ENCODE measurements at regions not wholly inside any gene's neighbourhood (a gene's known extent, or its start where the extent isn't known, plus 50 kb on each side); places are given as distances from the start of the nearest gene placed in this dataset.

DNA sequence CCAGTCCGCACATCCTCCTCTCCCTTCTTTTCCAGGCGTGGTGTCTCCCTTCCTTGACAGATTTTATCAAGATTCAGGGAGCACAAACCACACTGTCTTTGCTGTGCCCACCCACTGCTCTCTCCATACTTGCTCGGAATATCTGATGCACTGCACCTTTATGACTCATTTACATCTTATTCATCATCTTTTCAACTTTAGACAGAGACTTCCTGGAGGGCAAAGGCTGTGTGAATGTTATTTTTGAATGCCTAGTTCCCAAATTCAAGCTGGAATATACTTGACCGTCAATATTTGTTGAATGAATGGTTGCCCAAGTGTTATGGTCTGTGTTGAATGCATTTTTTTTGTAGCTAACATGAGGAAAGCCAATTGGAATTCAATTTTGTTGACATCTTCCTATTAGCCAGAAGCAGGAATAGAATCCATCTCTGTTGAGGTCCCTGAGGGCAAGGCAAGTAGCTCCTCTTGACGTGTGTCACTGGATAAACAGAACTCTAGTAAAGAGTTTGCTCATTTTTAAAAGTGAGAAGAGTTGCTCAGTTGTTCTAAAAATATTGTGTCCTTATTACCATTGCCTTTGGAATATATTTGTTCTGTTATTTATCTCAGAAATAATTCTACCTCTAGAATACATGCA is 95.0 kb downstream of the KLF6 start:
- DNase-seq, result no peak

DNA sequence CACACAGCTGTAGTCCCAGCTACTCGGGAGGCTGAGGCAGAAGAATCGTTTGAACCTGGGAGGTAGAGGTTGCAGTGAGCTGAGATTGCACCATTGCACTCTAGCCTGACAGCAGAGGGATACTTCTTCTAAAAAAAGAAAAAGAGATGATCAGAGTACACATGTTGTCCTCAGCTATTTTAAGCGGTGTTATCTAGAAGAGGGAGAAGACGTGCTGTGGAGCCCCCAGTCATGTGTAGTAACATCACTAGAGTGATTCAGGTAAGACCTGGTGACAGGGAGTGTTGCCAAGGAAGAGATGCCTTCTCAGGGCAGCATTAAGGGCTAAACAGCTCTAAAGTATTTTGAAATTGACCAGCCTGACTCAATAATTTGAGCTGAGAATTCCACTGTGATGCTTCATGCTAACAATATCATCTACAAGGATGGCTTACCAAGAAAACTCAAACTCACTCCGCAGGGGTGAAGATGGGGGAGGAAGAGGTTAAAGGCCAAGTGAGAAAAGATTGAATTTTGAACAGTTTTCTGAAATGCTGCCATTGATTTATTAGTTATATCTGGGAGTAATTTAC is 97.4 kb downstream of the KLF6 start:
- DNase-seq, result no peak

DNA sequence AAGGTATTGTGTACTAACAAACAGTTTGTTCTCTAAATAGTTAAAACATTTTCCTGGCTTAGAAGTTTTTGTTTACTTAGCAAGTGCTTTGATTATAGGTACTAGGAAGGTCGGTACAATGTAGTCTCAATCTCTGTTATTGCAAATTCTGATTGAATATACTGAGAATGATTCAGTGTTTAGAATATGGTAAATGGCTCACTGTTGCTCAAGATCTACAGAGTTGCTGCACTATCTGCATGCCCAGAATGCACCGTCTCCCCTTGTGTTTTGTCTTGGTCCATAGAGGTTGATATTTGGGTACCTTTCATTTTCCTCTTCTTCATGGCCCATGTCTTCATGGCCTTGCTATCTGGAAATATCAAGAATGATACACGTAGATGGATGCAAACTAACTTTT is 99.6 kb downstream of the KLF6 start:
- DNase-seq, result no peak

DNA sequence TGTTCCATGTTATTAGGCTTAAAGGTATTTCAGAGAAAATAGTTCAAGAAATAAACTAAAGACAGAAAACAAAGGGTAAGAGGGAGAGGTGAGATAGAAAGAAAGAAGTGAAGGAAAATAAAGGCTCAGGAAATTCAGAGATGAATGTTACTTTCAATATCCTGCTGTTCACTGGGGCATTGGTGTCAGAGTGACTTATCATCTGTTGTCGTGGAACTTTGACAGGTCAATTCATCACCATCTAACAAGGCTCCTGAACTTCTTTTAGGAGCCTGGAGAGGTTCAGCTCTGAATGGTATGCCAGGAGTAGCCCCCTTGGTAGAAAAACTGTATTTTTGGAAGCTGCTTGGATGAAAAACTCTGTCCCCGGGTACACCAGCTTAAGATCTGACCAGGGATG is 100.1 kb downstream of the KLF6 start:
- DNase-seq, result no peak

DNA sequence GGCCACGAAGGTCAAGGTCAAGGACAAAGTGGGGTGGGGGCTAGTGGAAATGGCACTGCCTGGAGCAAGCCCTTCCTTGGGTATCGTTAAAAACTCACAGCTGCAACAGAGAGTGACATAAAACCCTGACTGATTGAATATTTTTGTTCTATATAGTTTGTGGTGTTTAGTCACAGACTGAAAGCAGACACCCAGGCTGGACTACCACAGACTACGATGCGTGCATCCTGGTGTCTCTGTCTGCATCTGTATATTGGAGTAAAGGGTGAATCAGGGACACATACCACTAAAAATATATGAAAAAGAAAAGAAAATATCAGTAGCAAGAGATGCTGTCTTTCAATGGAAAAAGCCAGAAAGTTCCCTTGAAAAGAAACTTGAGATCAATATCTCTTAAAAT is 101.4 kb downstream of the KLF6 start:
- no peak for DNase-seq

DNA sequence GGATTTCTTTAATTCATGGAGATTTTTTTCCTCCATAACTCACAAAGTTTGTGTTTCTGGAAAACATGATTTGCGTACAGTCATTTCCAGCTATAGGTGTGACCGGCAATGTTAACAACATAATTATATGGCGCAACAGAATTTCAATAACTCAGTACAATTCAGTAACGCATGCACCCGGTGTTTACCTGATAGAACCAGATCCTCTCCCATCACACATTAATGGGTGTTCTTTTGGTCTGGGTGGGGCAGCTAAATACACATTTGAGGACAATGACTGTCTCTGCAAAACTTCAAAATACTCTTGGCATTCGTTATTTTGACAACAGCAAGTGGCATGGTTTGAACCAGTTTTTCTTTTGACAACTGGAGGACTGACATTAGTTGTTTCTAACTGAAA is 102.3 kb downstream of the KLF6 start:
- no peak for DNase-seq

DNA sequence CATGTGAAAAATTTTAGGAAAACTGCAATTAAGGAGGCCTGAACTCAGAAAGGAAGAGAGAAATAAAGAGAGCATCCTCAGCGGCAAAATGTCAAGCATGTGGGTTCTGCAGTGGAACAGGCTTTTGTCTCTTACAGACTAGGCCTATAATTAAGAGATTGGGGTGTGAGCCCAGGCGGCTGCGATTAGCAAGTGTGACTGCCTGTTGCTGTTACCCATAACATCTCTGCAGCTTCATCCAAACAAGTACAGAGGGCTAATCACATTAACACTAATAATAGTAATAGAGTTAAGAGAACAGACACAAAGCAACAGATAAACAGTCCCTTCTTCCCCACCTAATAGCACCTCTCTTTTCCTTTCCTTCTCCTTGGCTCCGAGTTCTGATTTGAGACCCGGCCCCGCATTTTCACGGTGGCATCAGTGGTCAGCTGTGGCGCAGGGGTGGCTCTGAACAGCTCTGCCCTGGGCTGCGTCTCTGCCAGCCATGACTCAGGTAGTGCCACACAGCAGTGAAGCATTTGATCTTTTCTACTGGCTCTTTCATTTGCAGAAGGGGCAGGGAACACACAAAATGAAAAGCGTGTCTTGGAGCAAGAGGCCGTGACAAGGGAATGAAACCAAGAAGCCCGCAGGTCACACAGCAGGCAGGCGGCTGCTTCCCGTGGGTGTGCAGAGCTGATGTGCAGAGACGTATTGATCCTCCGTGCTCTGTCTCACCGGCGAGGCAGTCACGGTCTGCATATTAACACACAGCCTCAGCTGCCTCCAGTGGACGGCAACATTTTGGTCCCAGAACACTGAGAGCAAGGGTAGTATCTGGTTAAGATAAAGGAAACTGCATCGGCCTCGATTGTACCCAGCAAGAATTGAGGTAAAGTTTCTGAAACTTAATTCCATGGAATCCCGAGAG is 103.1 kb downstream of the KLF6 start:
- no peak for DNase-seq

DNA sequence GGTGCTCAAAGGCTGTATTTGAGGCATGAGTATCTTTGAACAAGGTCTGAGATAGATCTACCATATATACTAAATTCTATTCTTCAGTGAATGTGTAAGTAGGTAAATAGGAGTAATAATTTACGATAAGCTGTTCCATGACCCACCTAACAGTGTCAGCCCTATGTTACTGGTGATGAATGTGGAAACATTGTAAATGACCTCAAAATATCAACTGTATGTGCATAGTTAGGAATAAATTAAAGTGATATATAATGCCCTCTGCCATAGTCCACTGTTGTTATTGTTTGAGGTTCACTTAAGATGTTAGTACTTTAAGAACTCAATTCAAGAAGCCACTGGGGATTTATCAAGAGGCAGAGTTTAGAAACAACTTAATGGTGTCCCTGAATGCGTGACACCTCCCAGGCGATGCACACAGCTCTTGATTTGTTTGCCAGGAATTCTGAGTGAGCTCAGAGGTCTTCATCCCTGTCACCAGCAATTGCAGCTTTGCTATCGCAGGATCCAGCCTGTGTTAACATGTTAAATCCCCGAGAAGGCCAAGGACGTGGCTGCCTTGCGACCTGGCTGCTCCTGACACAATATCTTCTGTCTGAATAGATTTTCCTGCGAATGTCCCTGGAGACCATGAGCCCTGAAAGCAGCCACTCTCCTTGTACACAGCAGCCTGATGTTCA is 104.9 kb downstream of the KLF6 start:
- no peak for DNase-seq

DNA sequence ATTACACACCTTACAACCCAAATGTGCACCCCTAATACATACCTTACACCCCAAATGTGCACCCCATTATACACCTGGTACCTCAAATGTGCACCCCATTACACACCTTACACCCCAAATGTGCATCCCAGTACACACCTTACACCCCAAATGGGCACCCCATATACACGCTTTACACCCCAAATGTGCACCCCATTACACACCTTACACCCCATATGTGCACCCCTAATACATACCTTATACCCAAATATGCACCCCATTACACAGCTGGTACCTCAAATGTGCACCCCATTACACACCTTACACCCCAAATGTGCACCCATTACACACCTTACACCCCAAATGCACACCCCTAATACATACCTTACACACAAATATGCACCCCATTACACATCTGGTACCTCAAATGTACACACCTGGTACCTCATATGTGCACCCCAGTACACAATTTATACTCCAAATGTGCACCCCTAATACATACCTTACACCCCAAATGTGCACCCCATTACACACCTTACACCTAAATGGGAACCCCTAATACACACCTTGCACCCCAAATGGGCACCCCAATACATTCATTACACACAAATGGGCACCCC is 106.3 kb downstream of the KLF6 start:
- DNase-seq, result no peak

DNA sequence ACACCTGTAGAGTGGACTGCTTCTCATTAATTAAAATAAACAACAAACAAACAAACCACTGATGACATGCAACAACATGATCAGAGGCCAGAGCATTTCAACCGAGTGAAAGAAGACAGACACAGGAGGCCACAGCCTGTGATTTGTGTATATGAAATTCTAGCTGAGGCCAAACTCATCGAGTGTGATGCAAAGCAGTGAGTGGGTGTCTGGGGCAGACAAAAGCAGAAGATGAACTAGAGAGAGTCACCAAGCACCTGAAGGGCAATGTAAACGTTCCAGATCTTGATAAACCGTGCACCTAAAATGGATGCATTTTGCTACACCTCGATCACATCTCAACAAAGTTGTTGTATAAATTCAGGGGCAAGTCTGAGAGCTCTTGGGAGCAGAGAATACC is 108.4 kb downstream of the KLF6 start:
- no peak for DNase-seq

DNA sequence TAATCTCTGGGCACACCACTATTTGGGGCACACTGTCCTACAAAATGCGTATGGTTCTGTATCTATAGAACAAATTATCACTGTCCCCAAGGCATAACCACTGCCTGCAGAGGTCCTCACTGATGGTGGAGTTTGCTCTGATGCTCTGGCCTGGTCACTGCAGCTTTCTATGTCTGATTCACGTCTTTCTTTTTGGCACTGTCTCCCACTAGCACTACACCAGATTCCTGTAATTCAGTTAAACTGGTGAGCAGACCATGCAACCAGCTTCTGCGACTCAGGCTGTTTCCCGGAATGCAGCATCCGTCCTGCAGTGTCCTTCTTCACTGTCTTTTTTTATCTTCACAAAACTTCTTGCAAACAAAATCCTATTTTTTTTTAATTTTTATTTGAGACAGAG is 112.8 kb downstream of the KLF6 start:
- no peak for DNase-seq

DNA sequence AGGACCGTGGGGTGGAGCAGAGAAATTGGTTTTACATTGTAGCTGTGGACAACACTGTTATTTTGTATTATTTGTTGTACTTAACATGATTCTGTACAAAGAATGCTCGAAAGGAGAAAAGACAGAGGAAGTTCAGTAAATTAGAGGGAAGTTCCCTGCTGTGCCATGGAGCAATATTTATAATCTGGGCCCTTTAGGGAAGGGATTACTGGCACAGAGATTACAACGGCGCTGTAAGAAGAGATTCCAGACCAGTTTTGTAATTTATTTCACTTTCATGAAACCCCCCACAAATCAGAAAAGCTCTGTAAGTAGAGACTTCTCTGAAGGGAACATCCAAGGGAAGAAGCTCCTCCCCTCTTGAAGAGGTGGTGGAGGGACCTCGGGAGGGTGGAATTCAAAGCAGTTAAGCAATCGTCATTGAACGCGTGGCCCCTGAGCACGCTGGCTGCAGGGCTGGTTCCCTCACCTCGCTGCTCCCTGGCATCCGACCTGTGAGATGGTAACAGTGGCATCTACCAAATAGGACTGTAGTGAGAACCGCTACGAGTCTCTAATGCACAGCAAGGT is 113.5 kb downstream of the KLF6 start:
- DNase-seq, result no peak

DNA sequence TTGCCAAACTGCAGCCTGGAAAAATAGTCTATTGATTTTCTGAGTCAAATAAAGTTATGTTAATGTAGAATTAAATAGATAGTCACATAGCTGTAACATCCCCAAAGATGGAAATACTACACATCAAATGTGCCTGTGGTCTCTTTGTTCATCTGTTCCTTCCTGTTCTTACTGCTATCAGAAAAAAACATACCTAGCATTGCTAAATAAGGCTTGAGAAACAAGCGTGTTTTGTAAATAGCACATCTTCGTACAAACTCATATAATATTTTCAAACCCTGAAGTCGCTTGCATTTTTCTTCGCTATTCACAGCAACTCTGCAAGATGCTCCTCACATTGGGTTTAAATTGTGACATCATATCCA is 116.1 kb downstream of the KLF6 start:
- DNase-seq, result no peak

DNA sequence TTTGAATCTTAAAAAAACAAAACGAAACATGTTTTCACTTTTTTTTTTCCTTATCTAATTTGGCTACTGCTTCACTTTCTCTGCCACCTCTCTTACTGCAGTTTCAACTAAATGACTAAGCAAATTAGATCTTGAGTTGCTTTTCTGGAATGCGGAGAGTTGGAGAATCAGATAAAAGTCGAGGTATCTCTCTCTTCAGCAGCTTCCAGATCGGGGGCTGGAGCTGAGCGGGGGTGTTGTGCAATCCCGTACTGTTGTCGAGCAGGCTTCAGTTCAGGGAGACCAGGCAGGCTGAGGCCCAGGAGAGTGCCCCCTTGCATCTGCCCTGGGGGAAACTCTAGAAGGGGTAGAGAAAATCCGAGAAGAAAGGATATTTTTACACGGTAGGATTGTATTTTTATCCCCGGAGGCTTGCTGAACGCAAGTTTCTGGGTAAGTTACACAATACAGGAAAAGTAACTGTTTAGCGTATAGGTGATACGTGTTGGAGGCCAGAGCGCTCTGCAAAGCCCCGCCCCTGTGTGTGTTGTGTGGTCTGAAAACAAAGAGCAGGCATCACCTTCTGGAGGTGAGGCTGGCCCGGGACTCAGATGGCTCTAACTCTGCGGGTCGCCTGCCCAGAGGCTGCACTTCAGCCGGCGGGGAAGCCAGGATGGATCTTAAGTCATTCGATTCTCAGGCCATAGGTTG is 116.6 kb downstream of the KLF6 start:
- DNase-seq, result no peak

DNA sequence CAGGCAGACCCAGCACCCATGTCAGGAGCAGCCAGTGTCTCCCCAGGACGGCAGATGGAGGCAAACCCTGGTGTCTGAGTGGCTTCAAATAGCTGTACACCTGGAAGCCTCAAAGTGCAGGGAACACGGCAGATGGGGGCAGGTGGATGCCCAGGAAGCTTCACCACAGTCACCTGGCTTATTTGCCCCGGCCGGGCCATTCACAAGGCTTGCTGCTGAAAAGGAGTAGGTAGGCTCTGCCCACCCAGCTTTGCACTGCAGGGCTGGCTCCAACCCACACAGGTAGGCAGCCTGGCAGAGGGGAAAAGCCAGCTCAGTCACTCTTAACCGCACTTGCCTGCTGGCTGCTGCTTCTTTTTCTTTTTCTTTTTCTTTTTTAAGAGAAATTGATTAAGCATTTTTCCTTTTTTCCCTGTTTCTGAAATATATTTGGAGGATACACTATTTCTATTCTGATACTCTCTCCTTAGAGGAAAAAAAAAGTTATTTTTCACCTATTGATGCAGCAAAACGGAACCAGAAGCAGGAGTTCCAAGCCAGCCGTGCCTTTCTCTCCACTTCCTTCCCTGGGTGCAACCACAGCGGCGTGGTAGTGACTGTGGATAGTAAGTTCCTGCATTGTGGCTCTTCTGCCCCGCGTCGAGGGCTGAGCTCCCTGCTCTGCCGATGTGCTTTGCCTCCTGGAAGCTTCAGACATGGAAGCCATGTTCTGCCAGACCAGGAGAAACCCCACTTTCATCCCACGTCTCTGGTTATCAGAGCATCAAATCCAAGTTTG is 118.3 kb downstream of the KLF6 start:
- DNase-seq, result no peak

DNA sequence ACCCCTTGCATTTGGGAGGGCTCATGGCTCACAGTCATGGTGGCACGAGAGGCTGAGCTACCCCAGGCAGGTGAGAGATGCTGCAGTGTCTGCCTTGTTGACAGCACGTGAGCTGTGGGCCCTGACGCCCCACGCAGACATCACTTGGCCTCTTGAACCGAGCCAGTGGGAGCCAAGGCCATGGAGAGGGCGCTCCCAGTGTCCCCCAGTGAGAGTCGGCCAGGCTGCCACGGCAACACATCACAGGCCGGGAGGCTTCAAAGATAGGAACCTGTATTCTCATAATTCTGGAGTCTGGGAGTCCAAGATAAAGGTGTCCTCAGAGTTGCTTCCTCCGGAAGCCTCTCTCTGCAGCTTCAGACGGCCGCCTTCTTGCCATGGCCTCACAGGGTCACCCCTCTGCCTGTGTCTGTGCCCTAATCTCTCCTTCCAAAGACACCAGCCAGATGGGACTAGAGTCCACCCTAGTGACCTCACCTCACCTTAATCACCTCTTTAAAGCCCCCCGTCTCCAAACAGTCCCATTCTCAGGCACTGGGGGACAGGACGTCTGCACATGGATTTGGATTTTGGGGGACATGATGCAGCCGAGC is 119.6 kb downstream of the KLF6 start:
- no peak for DNase-seq

DNA sequence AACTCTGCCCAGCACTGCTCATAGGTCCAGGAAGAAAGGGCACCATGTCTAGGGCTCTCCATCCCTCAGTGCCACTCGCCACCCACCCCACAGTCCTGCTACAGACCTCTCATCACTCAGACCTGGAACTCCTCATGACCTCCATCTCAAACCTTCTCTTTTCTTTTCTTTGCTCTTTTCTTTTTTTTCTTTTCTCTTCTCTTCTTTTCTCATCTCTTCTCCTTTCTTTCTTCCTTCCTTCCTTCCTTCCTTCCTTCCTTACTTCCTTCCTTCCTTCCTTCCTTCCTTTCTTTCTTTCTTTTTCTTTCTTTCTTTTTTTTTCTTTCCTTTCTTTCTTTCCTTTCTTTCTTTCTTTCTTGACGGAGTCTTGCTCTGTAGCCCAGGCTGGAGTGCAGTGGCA is 122.2 kb downstream of the KLF6 start:
- no peak for DNase-seq

DNA sequence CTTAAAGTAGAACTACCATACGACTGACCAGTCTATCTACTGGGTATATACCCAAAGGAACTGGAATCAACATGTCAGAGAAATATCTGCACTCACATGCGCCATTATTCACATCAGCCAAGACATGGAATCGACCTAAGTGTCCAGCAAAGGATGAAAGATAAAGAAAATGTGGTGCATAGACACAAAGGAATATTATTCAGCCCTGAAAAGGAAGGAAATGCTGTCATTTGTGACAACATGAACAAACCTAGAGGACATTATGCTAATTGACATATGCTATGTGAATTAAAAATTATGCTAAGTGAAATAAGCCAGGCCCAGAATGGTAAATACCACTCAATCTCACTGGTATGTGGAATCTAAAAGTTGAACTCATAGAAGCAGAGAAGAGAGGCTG is 123.7 kb downstream of the KLF6 start:
- DNase-seq, result no peak

DNA sequence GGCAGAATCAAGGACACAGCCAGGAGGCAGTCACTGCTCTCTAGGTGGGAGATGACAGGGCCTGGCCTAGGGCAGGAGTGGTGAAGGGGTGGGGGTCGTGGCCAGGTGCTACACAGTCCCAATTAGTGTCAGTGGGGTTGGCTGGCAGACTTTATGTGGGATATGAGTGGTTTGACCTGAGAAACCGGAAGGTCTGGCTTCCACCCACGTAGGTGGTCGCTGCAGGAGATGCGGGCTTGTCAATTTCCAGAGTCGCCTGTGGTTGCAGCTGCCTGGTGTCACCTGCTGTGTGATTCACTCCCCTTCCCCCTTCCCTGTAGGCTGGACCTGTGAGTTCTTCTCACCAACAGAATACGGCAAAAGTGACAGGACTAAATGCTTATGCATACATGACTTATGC is 124.3 kb downstream of the KLF6 start:
- no peak for DNase-seq

DNA sequence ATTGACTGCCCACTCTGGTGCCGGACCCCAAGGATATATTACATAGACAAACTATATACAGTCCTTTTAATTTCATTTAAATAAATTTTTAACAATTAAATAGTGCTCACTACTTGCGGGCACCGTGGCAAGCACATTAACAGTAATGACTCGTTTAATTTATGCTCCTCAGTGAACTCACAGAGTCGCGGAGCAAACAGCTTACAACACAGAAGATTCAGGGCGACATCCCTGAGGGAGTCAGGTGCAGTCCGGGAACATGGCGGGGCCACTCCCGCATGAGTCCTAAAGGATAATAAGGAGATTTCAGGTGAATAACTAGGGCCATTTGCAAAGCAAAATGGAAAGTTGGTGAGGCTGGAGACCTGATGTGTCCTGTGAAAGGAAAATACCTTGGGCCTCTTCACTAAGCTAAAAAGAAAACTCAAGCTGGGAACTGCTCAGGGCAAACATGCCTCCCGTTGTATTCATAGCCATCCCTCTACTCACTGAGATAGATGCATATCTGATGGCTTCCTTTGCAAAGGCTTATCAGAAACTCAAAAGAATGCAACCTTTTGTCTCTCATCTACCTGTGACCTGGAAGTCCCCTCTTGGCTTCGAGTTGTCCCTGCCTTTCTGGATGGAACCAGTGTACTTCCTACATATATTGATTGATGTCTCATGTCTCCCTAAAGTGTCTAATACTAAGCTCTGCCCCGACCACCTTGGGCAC is 125.6 kb downstream of the KLF6 start:
- DNase-seq, result no peak
